ENCODE measurements at regions not wholly inside any gene's neighbourhood (a gene's known extent, or its start where the extent isn't known, plus 50 kb on each side); places are given as distances from the start of the nearest gene placed in this dataset.

DNA sequence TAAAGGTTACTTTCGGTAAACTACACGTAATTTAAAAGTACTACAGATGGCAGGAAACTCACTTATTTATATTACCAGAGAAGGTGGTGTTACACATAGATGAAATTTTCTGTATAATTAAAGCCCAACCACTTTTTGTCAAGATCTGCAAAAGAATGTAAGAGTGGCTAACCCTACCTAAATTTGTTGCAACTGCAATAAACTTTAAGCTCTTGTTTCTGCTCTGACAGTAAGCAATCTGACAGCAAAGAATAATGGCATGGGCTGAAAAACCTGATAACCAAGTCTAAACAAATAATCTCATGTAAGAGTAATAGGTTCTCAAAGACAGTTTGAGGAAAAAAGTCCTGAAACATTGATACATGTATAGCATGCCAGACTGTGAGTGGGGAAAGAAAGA lies 897.3 kb downstream of the TUSC7 start:
- no peak overlapping the region for H3K9ac ChIP-seq (ENCODE audit: low read length in 2 of 2)
- no peak overlapping the region for H3K27ac ChIP-seq (ENCODE audit: low read length)
- H3K9me3 ChIP-seq (ENCODE audit: control insufficient read depth in 2 of 2, low read length in 2 of 2) = no peaks in the 10 kb centered on the region
- H3K27me3 ChIP-seq (ENCODE audit: control insufficient read depth in 1 of 2, insufficient read depth in 2 of 2, low read length in 2 of 2) = no peaks in the 10 kb centered on the region
- no peaks in the 10 kb centered on the region for H3K36me3 ChIP-seq (ENCODE audit: control insufficient read depth in 2 of 2, insufficient read depth in 2 of 2, low read length in 2 of 2)
- no peaks in the 10 kb centered on the region for H3K4me1 ChIP-seq (ENCODE audit: control insufficient read depth, insufficient read depth, low read length)
- no peak overlapping the region for H3K4me3 ChIP-seq (ENCODE audit: low read length in 2 of 2)

DNA sequence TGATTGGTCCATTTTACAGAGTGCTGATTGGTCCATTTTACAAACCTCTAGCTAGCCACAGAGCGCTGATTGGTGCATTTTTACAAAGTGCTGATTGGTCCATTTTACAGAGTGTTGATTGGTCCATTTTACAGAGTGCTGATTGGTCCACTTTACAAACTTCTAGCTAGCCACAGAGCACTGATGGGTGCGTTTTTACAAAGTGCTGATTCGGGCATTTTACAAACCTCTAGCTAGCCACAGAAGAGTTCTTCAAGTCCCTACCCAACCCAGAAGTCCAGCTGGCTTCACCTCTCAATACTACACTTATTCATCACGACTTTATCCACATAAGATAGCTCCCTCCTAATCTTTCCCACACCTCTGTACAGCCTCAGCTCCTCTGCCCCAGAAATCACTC lies 899.8 kb downstream of the TUSC7 start:
- Histone ChIP-seq H3K36me3 (ENCODE audit: control insufficient read depth in 2 of 2, insufficient read depth in 2 of 2, low read length in 2 of 2) (no peaks in the 10 kb centered on the region), H3K4me1 (ENCODE audit: control insufficient read depth, insufficient read depth, low read length) (no peaks in the 10 kb centered on the region), H3K4me3 (ENCODE audit: low read length in 2 of 2) (no peak overlapping the region), H3K9me3 (ENCODE audit: control insufficient read depth in 2 of 2, low read length in 2 of 2) (no peaks in the 10 kb centered on the region), H3K9ac (ENCODE audit: low read length in 2 of 2) (no peak overlapping the region), H3K27ac (ENCODE audit: low read length) (no peak overlapping the region), H3K27me3 (ENCODE audit: control insufficient read depth in 1 of 2, insufficient read depth in 2 of 2, low read length in 2 of 2) (no peaks in the 10 kb centered on the region)

DNA sequence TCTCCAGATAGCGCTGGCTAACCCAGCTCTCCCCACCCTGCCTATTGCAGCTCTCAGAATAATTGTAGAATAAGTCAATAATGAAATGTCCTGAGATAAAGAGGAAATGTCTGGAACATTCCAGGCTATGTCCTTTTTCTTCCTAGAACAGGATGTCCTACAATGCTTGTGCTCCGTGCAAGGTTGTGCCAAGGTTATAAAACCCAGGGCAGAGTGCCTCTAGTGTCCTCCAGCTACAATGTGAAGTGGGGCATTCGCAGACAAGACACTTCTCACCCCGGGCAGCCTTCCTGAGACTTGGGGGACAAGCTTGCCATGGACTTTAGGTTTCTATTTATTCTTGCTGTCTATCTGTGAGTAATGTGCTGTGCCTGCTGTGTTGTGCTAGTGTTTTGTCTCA lies 900.6 kb downstream of the TUSC7 start:
- Histone ChIP-seq H3K4me3 (ENCODE audit: low read length in 2 of 2) (no peak overlapping the region), H3K27me3 (ENCODE audit: control insufficient read depth in 1 of 2, insufficient read depth in 2 of 2, low read length in 2 of 2) (no peaks in the 10 kb centered on the region)

DNA sequence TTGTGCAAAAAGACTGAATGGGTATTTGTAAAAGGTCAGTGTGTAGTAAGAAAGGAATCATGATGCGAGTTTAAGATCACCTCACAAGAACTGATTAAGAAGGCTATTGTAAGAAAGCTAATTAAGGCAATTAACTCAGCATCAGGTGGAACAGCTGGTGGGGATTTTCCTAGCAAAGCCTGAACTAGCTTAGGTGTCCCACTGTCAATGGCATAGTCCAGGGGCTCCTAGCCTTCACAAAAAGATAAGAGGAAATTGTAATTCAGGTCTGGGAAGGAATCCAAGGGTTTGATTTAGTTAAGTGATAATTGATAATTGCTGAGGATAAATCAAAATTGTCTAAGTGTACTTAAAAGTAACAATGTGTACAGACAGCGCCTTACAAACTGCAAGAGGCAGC lies 901.6 kb downstream of the TUSC7 start:
- Histone ChIP-seq H3K36me3 (ENCODE audit: control insufficient read depth in 2 of 2, insufficient read depth in 2 of 2, low read length in 2 of 2) (no peaks in the 10 kb centered on the region), H3K9me3 (ENCODE audit: control insufficient read depth in 2 of 2, low read length in 2 of 2) (no peaks in the 10 kb centered on the region), H3K27me3 (ENCODE audit: control insufficient read depth in 1 of 2, insufficient read depth in 2 of 2, low read length in 2 of 2) (no peaks in the 10 kb centered on the region), H3K4me1 (ENCODE audit: control insufficient read depth, insufficient read depth, low read length) (no peaks in the 10 kb centered on the region), H3K27ac (ENCODE audit: low read length) (no peak overlapping the region), H3K9ac (ENCODE audit: low read length in 2 of 2) (no peak overlapping the region), H3K4me3 (ENCODE audit: low read length in 2 of 2) (no peak overlapping the region)

More for the DNA sequence above, 900.6 kb downstream of the TUSC7 start:
- Histone ChIP-seq H3K9me3 (ENCODE audit: control insufficient read depth in 2 of 2, low read length in 2 of 2) (no peaks in the 10 kb centered on the region), H3K9ac (ENCODE audit: low read length in 2 of 2) (no peak overlapping the region), H3K4me1 (ENCODE audit: control insufficient read depth, insufficient read depth, low read length) (no peaks in the 10 kb centered on the region), H3K36me3 (ENCODE audit: control insufficient read depth in 2 of 2, insufficient read depth in 2 of 2, low read length in 2 of 2) (no peaks in the 10 kb centered on the region), H3K27ac (ENCODE audit: low read length) (no peak overlapping the region)

DNA sequence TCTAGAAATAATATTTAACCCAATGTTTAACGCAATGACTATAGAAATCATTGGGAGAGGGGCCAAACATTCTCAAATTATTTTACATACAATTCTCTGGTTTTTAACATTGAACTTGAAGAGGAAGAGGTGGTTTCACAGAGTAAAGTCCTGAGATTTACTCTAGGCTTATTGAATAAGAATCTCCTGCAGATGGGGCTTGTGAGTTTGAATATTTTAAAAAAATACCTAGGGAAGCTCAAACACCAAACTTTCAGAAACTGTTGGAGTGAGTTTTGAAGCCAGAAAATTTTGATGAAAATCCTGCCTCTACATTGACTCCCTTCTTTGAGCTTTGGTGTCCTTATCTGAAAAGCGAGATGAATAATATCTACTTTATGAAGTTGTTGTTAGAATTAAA lies 906.6 kb downstream of the TUSC7 start:
- Histone ChIP-seq H3K4me3 (ENCODE audit: low read length in 2 of 2) (no peak overlapping the region), H3K27me3 (ENCODE audit: control insufficient read depth in 1 of 2, insufficient read depth in 2 of 2, low read length in 2 of 2) (no peaks in the 10 kb centered on the region), H3K27ac (ENCODE audit: low read length) (no peak overlapping the region), H3K36me3 (ENCODE audit: control insufficient read depth in 2 of 2, insufficient read depth in 2 of 2, low read length in 2 of 2) (no peaks in the 10 kb centered on the region), H3K9me3 (ENCODE audit: control insufficient read depth in 2 of 2, low read length in 2 of 2) (no peaks in the 10 kb centered on the region), H3K4me1 (ENCODE audit: control insufficient read depth, insufficient read depth, low read length) (no peaks in the 10 kb centered on the region), H3K9ac (ENCODE audit: low read length in 2 of 2) (no peak overlapping the region)

DNA sequence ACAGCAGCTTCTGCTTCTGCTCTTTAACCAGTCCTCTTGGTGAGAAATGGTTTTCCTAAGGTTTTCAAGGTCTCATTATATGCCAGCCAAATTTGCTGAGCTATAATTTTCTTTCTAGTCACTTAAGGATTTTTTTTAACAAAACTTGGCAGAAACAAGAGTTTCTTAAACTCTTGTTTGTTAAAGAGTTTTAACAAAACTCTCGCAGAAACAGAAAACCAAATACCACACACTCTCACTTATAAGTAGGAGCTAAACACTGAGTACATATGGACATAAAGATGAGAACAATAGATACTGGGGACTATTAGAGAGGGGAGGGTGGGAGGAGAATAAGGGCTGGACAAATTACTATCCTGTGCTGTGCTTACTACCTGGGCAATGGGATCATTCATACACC lies 908.3 kb downstream of the TUSC7 start:
- Histone ChIP-seq H3K4me1 (ENCODE audit: control insufficient read depth, insufficient read depth, low read length) (no peaks in the 10 kb centered on the region), H3K36me3 (ENCODE audit: control insufficient read depth in 2 of 2, insufficient read depth in 2 of 2, low read length in 2 of 2) (no peaks in the 10 kb centered on the region), H3K4me3 (ENCODE audit: low read length in 2 of 2) (no peak overlapping the region), H3K9me3 (ENCODE audit: control insufficient read depth in 2 of 2, low read length in 2 of 2) (no peaks in the 10 kb centered on the region), H3K9ac (ENCODE audit: low read length in 2 of 2) (no peak overlapping the region), H3K27ac (ENCODE audit: low read length) (no peak overlapping the region), H3K27me3 (ENCODE audit: control insufficient read depth in 1 of 2, insufficient read depth in 2 of 2, low read length in 2 of 2) (no peaks in the 10 kb centered on the region)

DNA sequence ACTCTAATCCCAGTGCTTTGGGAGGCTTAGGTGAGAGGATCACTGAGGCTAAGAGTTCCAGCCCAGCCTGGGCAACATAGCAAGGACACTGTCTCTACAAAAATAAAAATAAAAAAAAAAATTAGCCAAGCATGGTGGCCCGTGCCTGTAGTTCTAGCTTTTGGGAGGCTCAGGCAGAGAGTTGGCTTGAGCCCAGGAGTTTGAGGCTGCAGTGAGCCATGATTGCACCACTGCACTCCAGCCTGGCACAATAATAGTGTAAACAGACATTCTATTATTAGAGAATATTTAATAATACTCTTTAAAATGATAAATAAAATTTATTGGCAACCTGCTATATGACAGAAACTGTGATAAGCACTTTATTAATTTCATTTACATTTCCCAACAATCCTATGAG lies 908.9 kb downstream of the TUSC7 start:
- no peak overlapping the region for H3K9ac ChIP-seq (ENCODE audit: low read length in 2 of 2)
- H3K4me1 ChIP-seq (ENCODE audit: control insufficient read depth, insufficient read depth, low read length) = no peaks in the 10 kb centered on the region
- no peaks in the 10 kb centered on the region for H3K27me3 ChIP-seq (ENCODE audit: control insufficient read depth in 1 of 2, insufficient read depth in 2 of 2, low read length in 2 of 2)
- H3K36me3 ChIP-seq (ENCODE audit: control insufficient read depth in 2 of 2, insufficient read depth in 2 of 2, low read length in 2 of 2) = no peaks in the 10 kb centered on the region
- H3K4me3 ChIP-seq (ENCODE audit: low read length in 2 of 2) = no peak overlapping the region
- H3K9me3 ChIP-seq (ENCODE audit: control insufficient read depth in 2 of 2, low read length in 2 of 2) = no peaks in the 10 kb centered on the region
- H3K27ac ChIP-seq (ENCODE audit: low read length) = no peak overlapping the region

DNA sequence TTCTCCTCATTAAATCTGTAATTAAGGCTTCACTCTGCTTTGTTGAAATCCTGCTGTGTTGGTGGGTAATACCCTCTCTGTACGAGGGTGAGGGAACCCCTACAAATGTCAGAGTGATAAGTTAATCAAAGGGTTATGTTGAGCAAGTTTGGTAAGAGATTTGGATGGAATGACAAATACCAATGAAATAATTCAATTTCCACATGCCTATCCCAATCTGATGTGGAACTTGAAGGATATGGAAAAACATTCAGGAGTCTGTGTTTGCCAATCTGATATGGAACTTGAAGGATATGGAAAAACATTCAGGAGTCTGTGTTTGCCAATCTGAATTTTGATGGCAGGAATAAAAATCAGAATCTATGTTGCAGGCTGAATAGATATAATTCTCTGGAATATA lies 910.2 kb downstream of the TUSC7 start:
- no peak overlapping the region for H3K9ac ChIP-seq (ENCODE audit: low read length in 2 of 2)
- no peak overlapping the region for H3K4me3 ChIP-seq (ENCODE audit: low read length in 2 of 2)
- no peaks in the 10 kb centered on the region for H3K9me3 ChIP-seq (ENCODE audit: control insufficient read depth in 2 of 2, low read length in 2 of 2)
- no peaks in the 10 kb centered on the region for H3K27me3 ChIP-seq (ENCODE audit: control insufficient read depth in 1 of 2, insufficient read depth in 2 of 2, low read length in 2 of 2)
- no peaks in the 10 kb centered on the region for H3K36me3 ChIP-seq (ENCODE audit: control insufficient read depth in 2 of 2, insufficient read depth in 2 of 2, low read length in 2 of 2)
- no peak overlapping the region for H3K27ac ChIP-seq (ENCODE audit: low read length)
- H3K4me1 ChIP-seq (ENCODE audit: control insufficient read depth, insufficient read depth, low read length) = no peaks in the 10 kb centered on the region

DNA sequence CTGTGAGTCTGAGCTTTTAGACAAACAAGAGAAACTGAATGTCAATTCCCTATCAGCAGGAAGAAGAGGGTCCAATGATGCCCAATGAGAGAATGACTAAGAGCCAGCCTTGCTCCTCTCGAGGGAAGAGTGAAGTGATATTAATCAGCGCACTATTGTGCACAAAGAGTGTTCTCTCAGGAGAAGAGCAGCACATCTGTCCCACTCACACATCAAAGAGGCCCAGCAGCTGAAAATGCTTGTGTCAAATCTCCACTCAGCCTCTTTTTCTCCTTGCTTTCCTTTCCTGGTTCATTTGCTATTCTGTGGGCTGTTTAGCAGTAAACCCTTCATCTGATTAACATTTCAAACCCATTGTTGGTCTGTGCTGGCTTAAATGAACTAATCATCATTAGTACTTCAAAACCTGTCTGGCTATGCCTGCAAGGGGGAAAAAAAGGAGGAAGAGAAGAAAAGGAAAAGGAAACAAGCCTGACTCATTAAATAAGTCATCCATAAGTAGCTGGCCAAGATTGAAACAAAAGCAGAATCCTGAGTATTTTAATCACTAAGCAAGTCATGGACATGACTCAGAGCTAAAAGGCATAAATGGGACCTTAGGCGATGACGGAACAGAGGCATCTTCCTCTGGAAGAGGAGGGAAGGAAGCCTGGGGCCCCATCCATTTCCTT lies 912.7 kb downstream of the TUSC7 start:
- no peaks in the 10 kb centered on the region for H3K4me1 ChIP-seq (ENCODE audit: control insufficient read depth, insufficient read depth, low read length)
- no peak overlapping the region for H3K27ac ChIP-seq (ENCODE audit: low read length)
- H3K9me3 ChIP-seq (ENCODE audit: control insufficient read depth in 2 of 2, low read length in 2 of 2) = no peaks in the 10 kb centered on the region
- no peaks in the 10 kb centered on the region for H3K36me3 ChIP-seq (ENCODE audit: control insufficient read depth in 2 of 2, insufficient read depth in 2 of 2, low read length in 2 of 2)
- H3K4me3 ChIP-seq (ENCODE audit: low read length in 2 of 2) = no peak overlapping the region
- no peak overlapping the region for H3K9ac ChIP-seq (ENCODE audit: low read length in 2 of 2)
- no peaks in the 10 kb centered on the region for H3K27me3 ChIP-seq (ENCODE audit: control insufficient read depth in 1 of 2, insufficient read depth in 2 of 2, low read length in 2 of 2)

DNA sequence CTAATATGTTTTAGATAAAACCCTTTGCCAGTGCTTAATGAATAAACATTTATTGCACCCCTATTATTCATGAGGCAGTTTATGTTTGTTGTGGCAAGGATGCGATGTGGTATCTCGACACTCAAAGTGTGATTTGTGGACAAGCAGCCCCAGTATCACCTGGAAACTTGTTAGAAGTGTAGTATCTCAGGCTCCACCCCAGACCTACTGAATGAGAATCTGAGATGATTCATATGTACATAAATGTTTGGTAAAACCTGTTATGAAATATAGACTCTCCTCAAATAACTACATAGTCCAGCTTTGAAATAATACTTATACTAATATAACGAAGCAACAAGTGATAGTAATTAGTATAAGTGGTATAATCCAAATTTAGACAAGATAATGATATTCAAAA lies 914.8 kb downstream of the TUSC7 start:
- H3K9me3 ChIP-seq (ENCODE audit: control insufficient read depth in 2 of 2, low read length in 2 of 2) = no peaks in the 10 kb centered on the region
- no peak overlapping the region for H3K27ac ChIP-seq (ENCODE audit: low read length)
- H3K4me3 ChIP-seq (ENCODE audit: low read length in 2 of 2) = no peak overlapping the region
- H3K4me1 ChIP-seq (ENCODE audit: control insufficient read depth, insufficient read depth, low read length) = peaks cover 5% of the 10 kb centered on the region
- no peak overlapping the region for H3K9ac ChIP-seq (ENCODE audit: low read length in 2 of 2)
- no peaks in the 10 kb centered on the region for H3K27me3 ChIP-seq (ENCODE audit: control insufficient read depth in 1 of 2, insufficient read depth in 2 of 2, low read length in 2 of 2)
- H3K36me3 ChIP-seq (ENCODE audit: control insufficient read depth in 2 of 2, insufficient read depth in 2 of 2, low read length in 2 of 2) = no peaks in the 10 kb centered on the region

DNA sequence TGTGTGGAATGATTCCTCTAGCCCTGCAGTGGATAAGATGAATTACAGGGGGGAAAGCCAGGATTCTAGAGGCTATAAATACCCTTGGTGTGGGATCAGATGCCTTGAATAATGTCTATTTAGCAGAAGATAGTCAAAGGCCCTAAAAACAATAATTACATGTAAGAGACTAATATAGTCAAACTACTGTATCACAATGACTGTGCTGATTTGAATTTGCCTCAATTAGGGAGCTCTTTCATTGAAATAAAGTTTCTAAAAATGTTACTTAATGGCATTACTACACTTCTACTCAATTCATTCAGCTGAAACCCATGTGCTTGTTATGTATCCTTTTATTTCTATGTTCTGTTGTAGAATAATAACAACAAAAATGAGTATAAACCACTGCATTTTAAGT lies 915.6 kb downstream of the TUSC7 start:
- H3K27ac ChIP-seq (ENCODE audit: low read length) = no peak overlapping the region
- no peaks in the 10 kb centered on the region for H3K36me3 ChIP-seq (ENCODE audit: control insufficient read depth in 2 of 2, insufficient read depth in 2 of 2, low read length in 2 of 2)
- no peak overlapping the region for H3K9ac ChIP-seq (ENCODE audit: low read length in 2 of 2)
- no peaks in the 10 kb centered on the region for H3K27me3 ChIP-seq (ENCODE audit: control insufficient read depth in 1 of 2, insufficient read depth in 2 of 2, low read length in 2 of 2)
- H3K4me1 ChIP-seq (ENCODE audit: control insufficient read depth, insufficient read depth, low read length) = peaks cover 5% of the 10 kb centered on the region
- H3K4me3 ChIP-seq (ENCODE audit: low read length in 2 of 2) = no peak overlapping the region
- no peaks in the 10 kb centered on the region for H3K9me3 ChIP-seq (ENCODE audit: control insufficient read depth in 2 of 2, low read length in 2 of 2)
